ENCODE measurements at regions not wholly inside any gene's neighbourhood (a gene's known extent, or its start where the extent isn't known, plus 50 kb on each side); places are given as distances from the start of the nearest gene placed in this dataset.
"Not testable (repeated sequence)": the region's sequence is repeated elsewhere in the genome, so short reads cannot be mapped to it uniquely, and the experiment has no call there.

DNA sequence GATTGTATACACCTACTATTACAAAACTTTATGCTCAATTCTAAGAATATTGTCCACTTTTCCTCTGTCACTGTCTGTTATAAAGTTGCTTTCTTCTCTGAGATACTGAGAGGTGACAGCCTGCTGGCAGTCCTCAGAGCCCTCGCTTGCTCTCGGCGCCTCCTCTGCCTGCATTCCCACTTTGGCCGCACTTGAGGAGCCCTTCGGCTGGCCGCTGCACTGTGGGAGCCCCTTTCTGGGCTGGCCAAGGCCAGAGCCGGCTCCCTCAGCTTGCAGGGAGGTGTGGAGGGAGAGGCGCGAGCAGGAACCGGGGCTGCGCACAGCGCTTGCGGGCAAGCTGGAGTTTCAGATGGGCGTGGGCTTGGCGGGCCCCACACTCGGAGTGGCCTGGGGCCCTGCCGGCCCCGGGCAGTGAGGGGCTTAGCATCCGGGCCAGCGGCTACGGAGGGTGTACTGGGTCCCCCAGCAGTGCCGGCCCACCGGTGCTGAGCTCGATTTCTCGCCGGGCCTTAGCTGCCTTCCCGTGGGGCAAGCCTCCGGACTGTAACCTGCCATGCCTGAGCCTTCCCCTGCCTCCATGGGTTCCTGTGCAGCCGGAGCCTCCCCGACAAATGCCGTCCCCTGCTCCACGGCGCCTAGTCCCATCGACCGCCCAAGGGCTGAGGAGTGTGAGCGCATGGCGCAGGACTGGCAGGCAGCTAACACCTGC lies 627.6 kb upstream of the PCDH7 start:
- H2AFZ ChIP-seq (ENCODE audit: low read depth, low read length); H3K4me1 ChIP-seq (ENCODE audit: control insufficient read depth, extremely low read depth, insufficient read depth, low read length); FAIRE-seq; H3K4me2 ChIP-seq (ENCODE audit: insufficient read depth, low read length); H3K9me1 ChIP-seq (replicated peaks; ENCODE audit: control insufficient read depth, extremely low read depth, insufficient read depth, low read length); H3K36me3 ChIP-seq (ENCODE audit: control insufficient read depth in 2 of 2, extremely low read depth in 1 of 2, insufficient read depth in 2 of 2, low read length in 2 of 2); POLR2A ChIA-PET; DNase-seq (ENCODE audit: low read depth, low spot score); H3K9me3 ChIP-seq (replicated peaks; ENCODE audit: control insufficient read depth, insufficient read depth, low read length); H3K79me2 ChIP-seq (ENCODE audit: control insufficient read depth, insufficient read depth, low read length); H3K27me3 ChIP-seq (ENCODE audit: control insufficient read depth in 2 of 2, insufficient read depth in 2 of 2, low read length in 2 of 2); BruUV-seq (replicated peaks); intact Hi-C loops (cut with micrococcal nuclease); H3K27ac ChIP-seq (ENCODE audit: insufficient read depth, low read depth, low read length); H4K20me1 ChIP-seq (replicated peaks; ENCODE audit: control insufficient read depth, extremely low read depth, insufficient read depth, low read length); H3K9ac ChIP-seq (replicated peaks; ENCODE audit: extremely low read depth, insufficient read depth, low read length); H3K4me3 ChIP-seq (replicated peaks in 1 of 3; ENCODE audit: insufficient read depth in 1 of 3, low read depth in 1 of 3, low read length in 3 of 3); dilution Hi-C loops (cut with MboI; ENCODE audit: extremely low pct_ligation_motif_present, low sequenced_read_pairs); CTCF ChIA-PET: not testable (repeated sequence)

DNA sequence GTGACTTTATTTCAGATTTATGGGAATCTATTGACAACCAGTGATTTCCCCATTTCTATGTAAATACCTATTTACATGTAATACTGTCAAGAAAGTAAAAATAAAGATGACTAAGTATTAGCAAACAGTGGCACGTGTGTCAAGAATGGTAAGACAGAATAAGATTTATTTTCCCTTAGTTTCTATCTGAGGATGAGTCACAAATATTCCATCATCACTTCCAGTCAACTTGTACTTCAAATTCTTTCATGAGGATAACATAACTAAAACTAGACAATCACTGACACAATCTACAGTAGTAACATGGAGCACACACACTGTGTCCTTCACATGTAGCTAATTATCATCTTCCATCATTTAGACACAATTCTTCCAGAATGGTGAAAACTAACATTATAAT lies 625.3 kb upstream of the PCDH7 start:
- Histone ChIP-seq H3K27me3 (ENCODE audit: control insufficient read depth in 2 of 2, insufficient read depth in 2 of 2, low read length in 2 of 2) (no peaks in the 10 kb centered on the region), H3K9me3 (replicated peaks; ENCODE audit: control insufficient read depth, insufficient read depth, low read length) (no peaks in the 10 kb centered on the region), H3K9me1 (replicated peaks; ENCODE audit: control insufficient read depth, extremely low read depth, insufficient read depth, low read length) (no peaks in the 10 kb centered on the region), H3K36me3 (ENCODE audit: control insufficient read depth in 2 of 2, extremely low read depth in 1 of 2, insufficient read depth in 2 of 2, low read length in 2 of 2) (no peaks in the 10 kb centered on the region), H3K4me1 (ENCODE audit: control insufficient read depth, extremely low read depth, insufficient read depth, low read length) (no peaks in the 10 kb centered on the region), H3K79me2 (ENCODE audit: control insufficient read depth, insufficient read depth, low read length) (no peaks in the 10 kb centered on the region), H3K9ac (replicated peaks; ENCODE audit: extremely low read depth, insufficient read depth, low read length) (no peak overlapping the region), H3K4me2 (ENCODE audit: insufficient read depth, low read length) (no peak overlapping the region), H2AFZ (ENCODE audit: low read depth, low read length) (no peak overlapping the region), H3K4me3 (replicated peaks in 1 of 3; ENCODE audit: insufficient read depth in 1 of 3, low read depth in 1 of 3, low read length in 3 of 3) (no peak overlapping the region), H4K20me1 (replicated peaks; ENCODE audit: control insufficient read depth, extremely low read depth, insufficient read depth, low read length) (no peaks in the 10 kb centered on the region), H3K27ac (ENCODE audit: insufficient read depth, low read depth, low read length) (no peak overlapping the region)
- FAIRE-seq: peak; percentile 21
- TF ChIP-seq GATA2 (IDR thresholded peaks at IDR 0.05; ENCODE audit: insufficient read depth, insufficient read length, low read depth, low read length) (no peak), POLR2AphosphoS5 (IDR thresholded peaks at IDR 0.05; ENCODE audit: insufficient read depth, low read depth, low read length) (no peak), FOS (IDR thresholded peaks at IDR 0.05; ENCODE audit: borderline replicate concordance, insufficient read depth, low read length) (peak; percentile 74), EZH2 (IDR thresholded peaks at IDR 0.05; ENCODE audit: borderline replicate concordance, low read depth, low read length, severe bottlenecking) (no peak), JUN (IDR thresholded peaks at IDR 0.05; ENCODE audit: borderline replicate concordance, insufficient read depth, insufficient read length, low read depth) (peak; percentile 7), POLR2A (IDR thresholded peaks at IDR 0.05; ENCODE audit: low read depth, low read length) (no peak)
- TF ChIP-seq, protein P1, sequence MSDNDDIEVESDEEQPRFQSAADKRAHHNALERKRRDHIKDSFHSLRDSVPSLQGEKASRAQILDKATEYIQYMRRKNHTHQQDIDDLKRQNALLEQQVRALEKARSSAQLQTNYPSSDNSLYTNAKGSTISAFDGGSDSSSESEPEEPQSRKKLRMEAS (IDR thresholded peaks at IDR 0.05; ENCODE audit: insufficient read depth, insufficient read length): no peak
- TF ChIP-seq, protein P2, sequence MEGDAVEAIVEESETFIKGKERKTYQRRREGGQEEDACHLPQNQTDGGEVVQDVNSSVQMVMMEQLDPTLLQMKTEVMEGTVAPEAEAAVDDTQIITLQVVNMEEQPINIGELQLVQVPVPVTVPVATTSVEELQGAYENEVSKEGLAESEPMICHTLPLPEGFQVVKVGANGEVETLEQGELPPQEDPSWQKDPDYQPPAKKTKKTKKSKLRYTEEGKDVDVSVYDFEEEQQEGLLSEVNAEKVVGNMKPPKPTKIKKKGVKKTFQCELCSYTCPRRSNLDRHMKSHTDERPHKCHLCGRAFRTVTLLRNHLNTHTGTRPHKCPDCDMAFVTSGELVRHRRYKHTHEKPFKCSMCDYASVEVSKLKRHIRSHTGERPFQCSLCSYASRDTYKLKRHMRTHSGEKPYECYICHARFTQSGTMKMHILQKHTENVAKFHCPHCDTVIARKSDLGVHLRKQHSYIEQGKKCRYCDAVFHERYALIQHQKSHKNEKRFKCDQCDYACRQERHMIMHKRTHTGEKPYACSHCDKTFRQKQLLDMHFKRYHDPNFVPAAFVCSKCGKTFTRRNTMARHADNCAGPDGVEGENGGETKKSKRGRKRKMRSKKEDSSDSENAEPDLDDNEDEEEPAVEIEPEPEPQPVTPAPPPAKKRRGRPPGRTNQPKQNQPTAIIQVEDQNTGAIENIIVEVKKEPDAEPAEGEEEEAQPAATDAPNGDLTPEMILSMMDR (IDR thresholded peaks at IDR 0.05; ENCODE audit: extremely low read depth in 1 of 2, insufficient read depth in 1 of 2, low read depth in 1 of 2, low read length in 2 of 2): no peak
- intact Hi-C loops (cut with micrococcal nuclease): no loop called here
- dilution Hi-C loops (cut with MboI; ENCODE audit: extremely low pct_ligation_motif_present, low sequenced_read_pairs): no loop called here
- BruUV-seq (replicated peaks): no TSS peak
- POLR2A ChIA-PET: no interaction called here
- CTCF ChIA-PET: interaction anchor here (1.5 kb wide), 1 partner anchor 9 kb away, joined by 3 read pairs; no protein-coding TSS in a partner anchor
- peak; percentile 19 for DNase-seq (ENCODE audit: low read depth, low spot score)

Data from endothelial cell of umbilical vein (primary cell).